Smooth muscle cell (in vitro differentiated cells): ENCODE measurements at regions not wholly inside any gene's neighbourhood (a gene's known extent, or its start where the extent isn't known, plus 50 kb on each side); places are given as distances from the start of the nearest gene placed in this dataset.
"Not testable (repeated sequence)": the region's sequence is repeated elsewhere in the genome, so short reads cannot be mapped to it uniquely, and the experiment has no call there.

Source experiments
- DNase-seq: peaks from one replicate; lab custom pipeline; 2025; ENCODE audit not compliant: unreplicated experiment; lab: John Stamatoyannopoulos, UW
- H2AFZ ChIP-seq: fragments of 200-600 bp; sonication (generic); 2 replicates; pipeline ENCODE4 v1.6.0; 2016; ENCODE audit warnings: antibody characterized with exemption, low read depth, mild to moderate bottlenecking
- H3F3A ChIP-seq: fragments of 200-600 bp; sonication (generic); 2 replicates; pipeline ENCODE4 v1.6.0; 2017; ENCODE audit warnings: antibody characterized with exemption, low read depth
- H3K27ac ChIP-seq: fragments of 200-600 bp; sonication (generic); 2 replicates; pipeline ENCODE4 v1.5.1; 2016; ENCODE audit warnings: low read depth, mild to moderate bottlenecking
- H3K27me3 ChIP-seq: fragments of 200-600 bp; sonication (generic); 2 replicates; pipeline ENCODE4 v1.6.1; 2016; ENCODE audit warnings: low read depth, mild to moderate bottlenecking
- H3K36me3 ChIP-seq: fragments of 200-600 bp; sonication (generic); 2 replicates; pipeline ENCODE4 v1.5.1; 2016; ENCODE audit warnings: low read depth
- H3K4me1 ChIP-seq: fragments of 200-600 bp; sonication (generic); 2 replicates; pipeline ENCODE4 v1.5.1; 2016; ENCODE audit warnings: low read depth
- H3K4me2 ChIP-seq: fragments of 200-600 bp; sonication (generic); 2 replicates; pipeline ENCODE4 v1.6.0; 2016; ENCODE audit warnings: mild to moderate bottlenecking
- H3K4me3 ChIP-seq: fragments of 200-600 bp; sonication (generic); 2 replicates; pipeline ENCODE4 v1.5.1; 2016; ENCODE audit warnings: mild to moderate bottlenecking
- H3K79me2 ChIP-seq: fragments of 200-600 bp; sonication (generic); 2 replicates; pipeline ENCODE4 v1.6.0; 2016; ENCODE audit warnings: low read depth, mild to moderate bottlenecking
- H3K9ac ChIP-seq: fragments of 200-600 bp; sonication (generic); 2 replicates; pipeline ENCODE4 v1.6.0; 2016; ENCODE audit warnings: low read depth
- H3K9me3 ChIP-seq: fragments of 200-600 bp; sonication (generic); replicated peaks from 2 replicates; pipeline ENCODE4 v1.5.1; 2016; ENCODE audit warnings: low read depth
- H4K20me1 ChIP-seq: fragments of 200-600 bp; sonication (generic); 2 replicates; pipeline ENCODE4 v1.6.0; 2016; ENCODE audit warnings: low read depth
- WGBS: methylation state at CpG from one replicate; pipeline ENCODE4 v1.1.7; 2016; ENCODE audit warnings: low lambda C conversion rate; 5-methylcytosine and 5-hydroxymethylcytosine counted together
- TF ChIP-seq, protein P1 (sequence below): fragments of 200-600 bp; sonication (generic); IDR thresholded peaks from 2 replicates; pipeline ENCODE4 v1.5.1; 2017; ENCODE audit warnings: borderline replicate concordance, mild to moderate bottlenecking, antibody characterized with exemption; ENCODE audit not compliant: insufficient read depth, poor library complexity, severe bottlenecking

DNA sequence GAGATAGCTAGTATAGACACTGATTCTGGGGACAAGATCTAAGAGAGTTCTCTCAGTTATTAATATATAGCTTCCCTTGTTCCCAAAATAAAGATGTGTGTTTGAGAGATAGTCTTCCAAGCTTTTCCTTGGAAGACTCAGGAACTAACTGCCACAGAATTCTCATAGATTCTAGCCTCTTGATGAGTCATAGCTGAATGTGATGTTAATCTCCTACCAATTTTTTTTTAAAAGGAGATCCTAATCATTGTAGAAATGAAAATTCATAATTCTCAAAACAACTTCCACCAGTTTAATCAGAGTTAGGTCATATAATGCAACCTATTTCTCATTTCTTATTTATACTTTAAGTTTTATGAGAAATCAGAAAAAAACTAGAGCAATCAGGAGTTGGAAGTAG, 148.8 kb downstream of the JRKL start:
- TF ChIP-seq, protein P1, sequence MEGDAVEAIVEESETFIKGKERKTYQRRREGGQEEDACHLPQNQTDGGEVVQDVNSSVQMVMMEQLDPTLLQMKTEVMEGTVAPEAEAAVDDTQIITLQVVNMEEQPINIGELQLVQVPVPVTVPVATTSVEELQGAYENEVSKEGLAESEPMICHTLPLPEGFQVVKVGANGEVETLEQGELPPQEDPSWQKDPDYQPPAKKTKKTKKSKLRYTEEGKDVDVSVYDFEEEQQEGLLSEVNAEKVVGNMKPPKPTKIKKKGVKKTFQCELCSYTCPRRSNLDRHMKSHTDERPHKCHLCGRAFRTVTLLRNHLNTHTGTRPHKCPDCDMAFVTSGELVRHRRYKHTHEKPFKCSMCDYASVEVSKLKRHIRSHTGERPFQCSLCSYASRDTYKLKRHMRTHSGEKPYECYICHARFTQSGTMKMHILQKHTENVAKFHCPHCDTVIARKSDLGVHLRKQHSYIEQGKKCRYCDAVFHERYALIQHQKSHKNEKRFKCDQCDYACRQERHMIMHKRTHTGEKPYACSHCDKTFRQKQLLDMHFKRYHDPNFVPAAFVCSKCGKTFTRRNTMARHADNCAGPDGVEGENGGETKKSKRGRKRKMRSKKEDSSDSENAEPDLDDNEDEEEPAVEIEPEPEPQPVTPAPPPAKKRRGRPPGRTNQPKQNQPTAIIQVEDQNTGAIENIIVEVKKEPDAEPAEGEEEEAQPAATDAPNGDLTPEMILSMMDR = no peak
- H3K79me2 ChIP-seq = no peaks in the 10 kb centered on the region
- no peak overlapping the region for H3K4me2 ChIP-seq
- H3K36me3 ChIP-seq = no peaks in the 10 kb centered on the region
- no peak overlapping the region for H2AFZ ChIP-seq
- H3K4me1 ChIP-seq = no peaks in the 10 kb centered on the region
- no peak overlapping the region for H3K27ac ChIP-seq
- DNase-seq = no peak
- H3K27me3 ChIP-seq = no peaks in the 10 kb centered on the region
- H3K4me3 ChIP-seq = no peak overlapping the region
- no peaks in the 10 kb centered on the region for H3F3A ChIP-seq
- H4K20me1 ChIP-seq = no peaks in the 10 kb centered on the region
- H3K9ac ChIP-seq = no peak overlapping the region
- no peaks in the 10 kb centered on the region for H3K9me3 ChIP-seq

DNA sequence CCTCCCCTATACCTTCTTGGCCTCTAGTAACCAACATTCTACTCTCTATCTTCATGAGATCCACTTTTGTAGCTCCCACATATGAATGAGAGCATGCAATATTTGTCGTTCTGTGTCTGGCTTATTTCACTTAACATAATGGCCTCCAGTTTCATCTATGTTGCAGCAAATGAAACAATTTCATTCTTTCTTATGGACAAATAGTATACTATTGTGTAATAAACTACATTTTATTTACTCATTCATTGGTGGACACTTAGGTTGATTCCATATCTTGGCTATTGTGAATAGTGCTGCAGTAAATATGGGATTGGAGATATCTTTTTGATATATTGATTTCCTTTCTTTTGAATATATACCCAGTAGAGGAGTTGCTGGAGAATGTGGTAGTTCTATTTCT, 151.1 kb downstream of the JRKL start:
- H2AFZ ChIP-seq = no peak overlapping the region
- H3K4me2 ChIP-seq = no peak overlapping the region
- H3K4me3 ChIP-seq = no peak overlapping the region
- DNase-seq = no peak
- no peaks in the 10 kb centered on the region for H3K27me3 ChIP-seq
- TF ChIP-seq, protein P1 = no peak
- H3F3A ChIP-seq = no peaks in the 10 kb centered on the region
- H3K4me1 ChIP-seq = no peaks in the 10 kb centered on the region
- no peaks in the 10 kb centered on the region for H3K79me2 ChIP-seq
- no peak overlapping the region for H3K27ac ChIP-seq
- no peak overlapping the region for H3K9ac ChIP-seq
- no peaks in the 10 kb centered on the region for H4K20me1 ChIP-seq
- H3K36me3 ChIP-seq = no peaks in the 10 kb centered on the region
- WGBS = 91% methylated on average over 1 of the region's 1 CpG
- H3K9me3 ChIP-seq = no peaks in the 10 kb centered on the region

DNA sequence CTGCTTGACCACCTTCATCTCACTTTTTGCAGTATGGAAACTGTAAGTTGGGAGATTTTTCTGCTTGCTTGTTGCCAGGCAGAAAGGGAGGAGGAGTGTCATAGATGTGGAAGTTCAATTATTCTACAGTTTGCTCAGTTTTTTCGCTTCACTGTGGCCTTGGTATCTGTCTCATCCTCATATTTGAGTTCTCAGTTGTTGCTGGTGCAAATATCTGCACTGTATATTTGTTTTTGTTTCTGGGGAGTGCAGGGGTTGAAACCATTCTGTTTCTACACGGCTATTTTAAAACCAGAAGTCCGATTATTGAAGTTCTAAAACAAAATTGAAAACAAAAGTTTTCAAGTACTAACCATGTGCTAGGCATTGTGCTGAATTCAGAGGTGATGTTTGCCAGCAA, 153.4 kb downstream of the JRKL start:
- Histone ChIP-seq H3K9me3 (no peaks in the 10 kb centered on the region), H3K27me3 (no peaks in the 10 kb centered on the region), H3K4me2 (no peak overlapping the region), H4K20me1 (no peaks in the 10 kb centered on the region), H3K27ac (no peak overlapping the region), H3F3A (no peaks in the 10 kb centered on the region), H3K9ac (no peak overlapping the region), H2AFZ (no peak overlapping the region), H3K4me3 (no peak overlapping the region), H3K4me1 (no peaks in the 10 kb centered on the region), H3K36me3 (no peaks in the 10 kb centered on the region), H3K79me2 (no peaks in the 10 kb centered on the region)
- WGBS = 95% methylated on average over 3 of the region's 3 CpGs
- DNase-seq = no peak
- TF ChIP-seq, protein P1 = no peak

DNA sequence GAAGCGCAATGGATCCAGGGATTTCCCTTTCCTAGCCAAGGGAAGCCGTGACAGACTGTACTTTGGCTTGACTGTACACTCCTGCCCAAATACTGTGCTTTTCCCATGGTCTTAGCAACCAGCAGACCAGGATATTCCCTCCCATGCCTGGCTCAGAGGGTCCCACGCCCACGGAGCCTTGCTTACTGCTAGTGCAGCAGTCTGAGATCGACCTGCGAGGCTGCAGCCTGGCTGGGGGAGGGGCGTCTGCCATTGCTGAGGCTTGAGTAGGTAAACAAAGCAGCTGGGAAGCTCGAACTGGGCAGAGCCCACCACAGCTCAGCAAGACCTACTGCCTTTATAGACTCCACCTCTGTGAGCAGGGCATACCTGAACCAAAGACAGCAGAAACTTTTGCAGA, 155.4 kb downstream of the JRKL start:
- not testable (repeated sequence) for H3K4me1 ChIP-seq, DNase-seq, H3K9ac ChIP-seq, H3K27ac ChIP-seq, H3K4me2 ChIP-seq, H3K79me2 ChIP-seq, H2AFZ ChIP-seq, H3K9me3 ChIP-seq, H3F3A ChIP-seq, H4K20me1 ChIP-seq, H3K4me3 ChIP-seq, H3K36me3 ChIP-seq, H3K27me3 ChIP-seq
- WGBS = 85% methylated on average over 8 of the region's 8 CpGs
